Activated naive CD8-positive, alpha-beta T cell treated with anti-CD3 and anti-CD28 coated beads for 36 hours (primary cell): ENCODE measurements at regions not wholly inside any gene's neighbourhood (a gene's known extent, or its start where the extent isn't known, plus 50 kb on each side); places are given as distances from the start of the nearest gene placed in this dataset.
A peak's percentile ranks its signal among the peaks of the same experiment; 100 is the strongest.
"Not testable (repeated sequence)": the region's sequence is repeated elsewhere in the genome, so short reads cannot be mapped to it uniquely, and the experiment has no call there.

Source experiments
- DNase-seq: peaks from one replicate; pipeline ENCODE4 v3.0.0; 2021
- H3K27ac Mint-ChIP-seq: one replicate; pipeline ENCODE4 v1.8.0; 2022; ENCODE audit warnings: mild to moderate bottlenecking, moderate library complexity, mixed read lengths
- H3K27me3 Mint-ChIP-seq: one replicate; pipeline ENCODE4 v1.8.0; 2022; ENCODE audit warnings: mild to moderate bottlenecking, mixed read lengths
- H3K36me3 Mint-ChIP-seq: one replicate; pipeline ENCODE4 v1.8.0; 2021; ENCODE audit warnings: mild to moderate bottlenecking, mixed read lengths
- H3K4me1 Mint-ChIP-seq: one replicate; pipeline ENCODE4 v1.8.0; 2021; ENCODE audit warnings: mixed read lengths
- H3K4me3 Mint-ChIP-seq: one replicate; pipeline ENCODE4 v1.8.0; 2022; ENCODE audit warnings: mild to moderate bottlenecking, moderate library complexity, mixed read lengths
- H3K9me3 Mint-ChIP-seq: one replicate; pipeline ENCODE4 v1.8.0; 2022; ENCODE audit warnings: mixed read lengths

GRCh38 chr2:176976736-176977685, 235.6 kb upstream of the HNRNPA3 start:
- Mint-ChIP-seq H3K27ac (no peak overlapping the region), H3K4me1 (peaks cover 2% of the 10 kb centered on the region), H3K36me3 (no peaks in the 10 kb centered on the region), H3K4me3 (no peak overlapping the region), H3K9me3 (no peaks in the 10 kb centered on the region), H3K27me3 (peaks cover 3% of the 10 kb centered on the region)
- no peak for DNase-seq

- Mint-ChIP-seq H3K4me3 (no peak overlapping the region), H3K36me3 (no peaks in the 10 kb centered on the region), H3K4me1 (peaks cover 2% of the 10 kb centered on the region), H3K27ac (no peak overlapping the region), H3K27me3 (peaks cover 3% of the 10 kb centered on the region), H3K9me3 (no peaks in the 10 kb centered on the region)
- DNase-seq = no peak
Observed at GRCh38 chr2:176978921-176979320, 233.7 kb upstream of the HNRNPA3 start.

GRCh38 chr2:176979981-176980710, 232.4 kb upstream of the HNRNPA3 start:
- H3K27ac Mint-ChIP-seq = no peak overlapping the region
- DNase-seq = no peak
- peaks cover 2% of the 10 kb centered on the region for H3K4me1 Mint-ChIP-seq
- H3K9me3 Mint-ChIP-seq = no peaks in the 10 kb centered on the region
- no peaks in the 10 kb centered on the region for H3K36me3 Mint-ChIP-seq
- peaks cover 3% of the 10 kb centered on the region for H3K27me3 Mint-ChIP-seq
- no peak overlapping the region for H3K4me3 Mint-ChIP-seq

GRCh38 chr2:176984987-176985386, 227.6 kb upstream of the HNRNPA3 start:
- Mint-ChIP-seq H3K27me3 (peaks cover 3% of the 10 kb centered on the region), H3K9me3 (no peaks in the 10 kb centered on the region), H3K36me3 (no peaks in the 10 kb centered on the region), H3K27ac (no peak overlapping the region), H3K4me1 (peaks cover 2% of the 10 kb centered on the region), H3K4me3 (no peak overlapping the region)
- no peak for DNase-seq

- Mint-ChIP-seq H3K9me3 (no peaks in the 10 kb centered on the region), H3K27ac (no peak overlapping the region), H3K36me3 (no peaks in the 10 kb centered on the region), H3K4me1 (no peaks in the 10 kb centered on the region), H3K4me3 (no peak overlapping the region), H3K27me3 (peaks cover 3% of the 10 kb centered on the region)
- DNase-seq = no peak
Observed at GRCh38 chr2:176985871-176986270, 226.7 kb upstream of the HNRNPA3 start.

GRCh38 chr2:176986487-176986886, 226.1 kb upstream of the HNRNPA3 start:
- Mint-ChIP-seq H3K4me3 (no peak overlapping the region), H3K27ac (no peak overlapping the region), H3K9me3 (no peaks in the 10 kb centered on the region), H3K4me1 (no peaks in the 10 kb centered on the region), H3K36me3 (no peaks in the 10 kb centered on the region), H3K27me3 (peaks cover 1% of the 10 kb centered on the region)
- no peak for DNase-seq

- H3K4me1 Mint-ChIP-seq = peaks cover 3% of the 10 kb centered on the region
- no peaks in the 10 kb centered on the region for H3K36me3 Mint-ChIP-seq
- H3K27ac Mint-ChIP-seq = no peak overlapping the region
- H3K9me3 Mint-ChIP-seq = no peaks in the 10 kb centered on the region
- no peak for DNase-seq
- no peak overlapping the region for H3K4me3 Mint-ChIP-seq
- H3K27me3 Mint-ChIP-seq = no peaks in the 10 kb centered on the region
Observed at GRCh38 chr2:176991411-176991810, 221.2 kb upstream of the HNRNPA3 start.

- Mint-ChIP-seq H3K4me3 (no peak overlapping the region), H3K9me3 (no peaks in the 10 kb centered on the region), H3K4me1 (peaks cover 29% of the 10 kb centered on the region), H3K27me3 (no peaks in the 10 kb centered on the region), H3K36me3 (no peaks in the 10 kb centered on the region), H3K27ac (peak overlapping the region; percentile 42)
- DNase-seq = peak; percentile 40
Observed at GRCh38 chr2:176997074-176997791, 215.4 kb upstream of the HNRNPA3 start.

GRCh38 chr2:176997792-176998169, 214.8 kb upstream of the HNRNPA3 start:
- Mint-ChIP-seq H3K9me3 (no peaks in the 10 kb centered on the region), H3K27me3 (no peaks in the 10 kb centered on the region), H3K4me1 (peaks cover 29% of the 10 kb centered on the region), H3K36me3 (no peaks in the 10 kb centered on the region), H3K4me3 (no peak overlapping the region), H3K27ac (peak overlapping the region; percentile 42)
- no peak for DNase-seq

- Mint-ChIP-seq H3K9me3 (no peaks in the 10 kb centered on the region), H3K36me3 (no peaks in the 10 kb centered on the region), H3K27ac (no peak overlapping the region), H3K4me3 (no peak overlapping the region), H3K27me3 (no peaks in the 10 kb centered on the region), H3K4me1 (peaks cover 26% of the 10 kb centered on the region)
- DNase-seq = no peak
Observed at GRCh38 chr2:176999301-176999700, 213.3 kb upstream of the HNRNPA3 start.

- no peak overlapping the region for H3K4me3 Mint-ChIP-seq
- no peaks in the 10 kb centered on the region for H3K9me3 Mint-ChIP-seq
- DNase-seq = no peak
- no peaks in the 10 kb centered on the region for H3K36me3 Mint-ChIP-seq
- H3K27me3 Mint-ChIP-seq = no peaks in the 10 kb centered on the region
- peak overlapping the region; percentile 16 for H3K27ac Mint-ChIP-seq
- peaks cover 26% of the 10 kb centered on the region for H3K4me1 Mint-ChIP-seq
Observed at GRCh38 chr2:177000061-177000714, 212.4 kb upstream of the HNRNPA3 start.

- peaks cover 26% of the 10 kb centered on the region for H3K4me1 Mint-ChIP-seq
- no peaks in the 10 kb centered on the region for H3K9me3 Mint-ChIP-seq
- no peak overlapping the region for H3K27ac Mint-ChIP-seq
- H3K36me3 Mint-ChIP-seq = no peaks in the 10 kb centered on the region
- no peaks in the 10 kb centered on the region for H3K27me3 Mint-ChIP-seq
- H3K4me3 Mint-ChIP-seq = no peak overlapping the region
- DNase-seq = no peak
Observed at GRCh38 chr2:177000715-177001072, 211.9 kb upstream of the HNRNPA3 start.

- no peak overlapping the region for H3K27ac Mint-ChIP-seq
Observed at GRCh38 chr2:177001334-177001733, 211.3 kb upstream of the HNRNPA3 start.

GRCh38 chr2:177002983-177003382, 209.6 kb upstream of the HNRNPA3 start:
- H3K9me3 Mint-ChIP-seq = no peaks in the 10 kb centered on the region
- H3K36me3 Mint-ChIP-seq = no peaks in the 10 kb centered on the region
- no peak overlapping the region for H3K27ac Mint-ChIP-seq
- H3K4me1 Mint-ChIP-seq = peaks cover 14% of the 10 kb centered on the region
- H3K27me3 Mint-ChIP-seq = no peaks in the 10 kb centered on the region
- no peak for DNase-seq
- H3K4me3 Mint-ChIP-seq = no peak overlapping the region

More at GRCh38 chr2:177001334-177001733, 211.3 kb upstream of the HNRNPA3 start:
- no peaks in the 10 kb centered on the region for H3K9me3 Mint-ChIP-seq
- no peak overlapping the region for H3K4me3 Mint-ChIP-seq
- peaks cover 26% of the 10 kb centered on the region for H3K4me1 Mint-ChIP-seq
- no peaks in the 10 kb centered on the region for H3K27me3 Mint-ChIP-seq
- DNase-seq = no peak
- H3K36me3 Mint-ChIP-seq = no peaks in the 10 kb centered on the region

GRCh38 chr2:177007726-177008125, 204.9 kb upstream of the HNRNPA3 start:
- not testable (repeated sequence) for H3K27ac Mint-ChIP-seq, DNase-seq, H3K36me3 Mint-ChIP-seq, H3K9me3 Mint-ChIP-seq, H3K27me3 Mint-ChIP-seq, H3K4me3 Mint-ChIP-seq, H3K4me1 Mint-ChIP-seq
